ENCODE measurements at regions not wholly inside any gene's neighbourhood (a gene's known extent, or its start where the extent isn't known, plus 50 kb on each side); places are given as distances from the start of the nearest gene placed in this dataset.

GRCh38 chr6:148112851-148113319 lies 229.8 kb upstream of the SASH1 start:
- no peak for DNase-seq

- DNase-seq: no peak
These were observed 226.6 kb upstream of the SASH1 start for GRCh38 chr6:148116001-148116400.

- DNase-seq: no peak
These were observed 224.4 kb upstream of the SASH1 start for GRCh38 chr6:148118244-148118643.

GRCh38 chr6:148128014-148128730 lies 214.5 kb upstream of the SASH1 start:
- DNase-seq: no peak

- DNase-seq: no peak
These were observed 208.0 kb upstream of the SASH1 start for GRCh38 chr6:148134592-148134991.

- DNase-seq: no peak
These were observed 206.1 kb upstream of the SASH1 start for GRCh38 chr6:148136586-148136985.

- DNase-seq: no peak
These were observed 205.0 kb upstream of the SASH1 start for GRCh38 chr6:148137652-148138051.

GRCh38 chr6:148138573-148138972 lies 204.1 kb upstream of the SASH1 start:
- no peak for DNase-seq

- DNase-seq: no peak
These were observed 201.7 kb upstream of the SASH1 start for GRCh38 chr6:148140772-148141557.

- DNase-seq: no peak
These were observed 199.8 kb upstream of the SASH1 start for GRCh38 chr6:148142821-148143220.

GRCh38 chr6:148143771-148144170 lies 198.9 kb upstream of the SASH1 start:
- no peak for DNase-seq

GRCh38 chr6:148144917-148145521 lies 197.6 kb upstream of the SASH1 start:
- DNase-seq: peak; percentile 47

GRCh38 chr6:148146717-148147462 lies 195.7 kb upstream of the SASH1 start:
- DNase-seq: no peak

GRCh38 chr6:148147463-148147830 lies 195.2 kb upstream of the SASH1 start:
- no peak for DNase-seq

GRCh38 chr6:148151896-148152643 lies 190.6 kb upstream of the SASH1 start:
- no peak for DNase-seq

GRCh38 chr6:148154668-148155067 lies 188.0 kb upstream of the SASH1 start:
- DNase-seq: no peak

- DNase-seq: no peak
These were observed 187.3 kb upstream of the SASH1 start for GRCh38 chr6:148155293-148155692.

GRCh38 chr6:148157841-148158240 lies 184.8 kb upstream of the SASH1 start:
- DNase-seq: no peak

GRCh38 chr6:148164645-148165044 lies 178.0 kb upstream of the SASH1 start:
- no peak for DNase-seq

- DNase-seq: peak; percentile 36
These were observed 176.2 kb upstream of the SASH1 start for GRCh38 chr6:148166339-148166968.

GRCh38 chr6:148169706-148170105 lies 172.9 kb upstream of the SASH1 start:
- no peak for DNase-seq

- DNase-seq: no peak
These were observed 172.4 kb upstream of the SASH1 start for GRCh38 chr6:148170286-148170685.
